Endothelial cell of umbilical vein (primary cell): ENCODE measurements at regions not wholly inside any gene's neighbourhood (a gene's known extent, or its start where the extent isn't known, plus 50 kb on each side); places are given as distances from the start of the nearest gene placed in this dataset.

ENCODE experiments used
- EZH2 ChIP-seq: IDR thresholded peaks from 2 replicates; pipeline ENCODE4 v1.6.1; 2012; ENCODE audit warnings: borderline replicate concordance, low read depth, mild to moderate bottlenecking, moderate library complexity, low read length, inconsistent platforms; ENCODE audit not compliant: severe bottlenecking
- FOS ChIP-seq: IDR thresholded peaks from 2 replicates; pipeline ENCODE4 v1.6.1; 2011; ENCODE audit warnings: mild to moderate bottlenecking, low read length, moderate library complexity, borderline replicate concordance; ENCODE audit not compliant: insufficient read depth
- GATA2 ChIP-seq: IDR thresholded peaks from 2 replicates; pipeline ENCODE4 v1.7.0; 2011; ENCODE audit warnings: low read depth, mild to moderate bottlenecking, moderate library complexity, mixed read lengths, low read length; ENCODE audit not compliant: insufficient read length, insufficient read depth
- JUN ChIP-seq: IDR thresholded peaks from 2 replicates; pipeline ENCODE4 v1.6.1; 2011; ENCODE audit warnings: borderline replicate concordance, low read depth; ENCODE audit not compliant: insufficient read length, insufficient read depth
- POLR2A ChIP-seq: IDR thresholded peaks from 2 replicates; pipeline ENCODE4 v1.6.1; 2012; ENCODE audit warnings: low read depth, mild to moderate bottlenecking, control low read depth, low read length
- POLR2AphosphoS5 ChIP-seq: IDR thresholded peaks from 2 replicates; pipeline ENCODE4 v1.6.1; 2012; ENCODE audit warnings: low read depth, mild to moderate bottlenecking, control low read depth, low read length, moderate library complexity; ENCODE audit not compliant: insufficient read depth
- TF ChIP-seq, protein P1 (sequence below), 2 donors: IDR thresholded peaks; 1 replicate in 1 of 2; 2 replicates in 1 of 2; pipeline ENCODE4 v1.5.1; 2011; ENCODE audit warnings: low read length in 2 of 2, mild to moderate bottlenecking in 2 of 2, moderate library complexity in 2 of 2, control low read depth in 1 of 2, inconsistent platforms in 1 of 2, low read depth in 1 of 2; ENCODE audit not compliant: insufficient read depth in 1 of 2; ENCODE audit errors: extremely low read depth in 1 of 2

GRCh38 chr4:151620066-151620465 lies 140.7 kb downstream of the GATB start:
- TF ChIP-seq, protein P1, sequence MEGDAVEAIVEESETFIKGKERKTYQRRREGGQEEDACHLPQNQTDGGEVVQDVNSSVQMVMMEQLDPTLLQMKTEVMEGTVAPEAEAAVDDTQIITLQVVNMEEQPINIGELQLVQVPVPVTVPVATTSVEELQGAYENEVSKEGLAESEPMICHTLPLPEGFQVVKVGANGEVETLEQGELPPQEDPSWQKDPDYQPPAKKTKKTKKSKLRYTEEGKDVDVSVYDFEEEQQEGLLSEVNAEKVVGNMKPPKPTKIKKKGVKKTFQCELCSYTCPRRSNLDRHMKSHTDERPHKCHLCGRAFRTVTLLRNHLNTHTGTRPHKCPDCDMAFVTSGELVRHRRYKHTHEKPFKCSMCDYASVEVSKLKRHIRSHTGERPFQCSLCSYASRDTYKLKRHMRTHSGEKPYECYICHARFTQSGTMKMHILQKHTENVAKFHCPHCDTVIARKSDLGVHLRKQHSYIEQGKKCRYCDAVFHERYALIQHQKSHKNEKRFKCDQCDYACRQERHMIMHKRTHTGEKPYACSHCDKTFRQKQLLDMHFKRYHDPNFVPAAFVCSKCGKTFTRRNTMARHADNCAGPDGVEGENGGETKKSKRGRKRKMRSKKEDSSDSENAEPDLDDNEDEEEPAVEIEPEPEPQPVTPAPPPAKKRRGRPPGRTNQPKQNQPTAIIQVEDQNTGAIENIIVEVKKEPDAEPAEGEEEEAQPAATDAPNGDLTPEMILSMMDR (IDR thresholded peaks at IDR 0.05; ENCODE audit: extremely low read depth in 1 of 2, insufficient read depth in 1 of 2, low read depth in 1 of 2, low read length in 2 of 2), result no peak
- TF ChIP-seq JUN (no peak), POLR2AphosphoS5 (no peak), EZH2 (no peak), POLR2A (no peak), FOS (no peak), GATA2 (no peak)
